Epithelial cell of proximal tubule (primary cell): ENCODE measurements at regions not wholly inside any gene's neighbourhood (a gene's known extent, or its start where the extent isn't known, plus 50 kb on each side); places are given as distances from the start of the nearest gene placed in this dataset.

ENCODE experiments used
- DNase-seq: peaks from one replicate; pipeline ENCODE4 v3.0.0-alpha.2; 2011; ENCODE audit warnings: low read depth
- H3K4me3 ChIP-seq: 2 replicates; pipeline ENCODE4 v1.5.1; 2011; ENCODE audit warnings: low read depth, mild to moderate bottlenecking, low read length
- TF ChIP-seq, protein P1 (sequence below): conservative IDR thresholded peaks from 2 replicates; pipeline ENCODE4 v1.5.1; 2012; ENCODE audit warnings: low read depth, mild to moderate bottlenecking, low read length

- no peak overlapping the region for H3K4me3 ChIP-seq
- TF ChIP-seq, protein P1, sequence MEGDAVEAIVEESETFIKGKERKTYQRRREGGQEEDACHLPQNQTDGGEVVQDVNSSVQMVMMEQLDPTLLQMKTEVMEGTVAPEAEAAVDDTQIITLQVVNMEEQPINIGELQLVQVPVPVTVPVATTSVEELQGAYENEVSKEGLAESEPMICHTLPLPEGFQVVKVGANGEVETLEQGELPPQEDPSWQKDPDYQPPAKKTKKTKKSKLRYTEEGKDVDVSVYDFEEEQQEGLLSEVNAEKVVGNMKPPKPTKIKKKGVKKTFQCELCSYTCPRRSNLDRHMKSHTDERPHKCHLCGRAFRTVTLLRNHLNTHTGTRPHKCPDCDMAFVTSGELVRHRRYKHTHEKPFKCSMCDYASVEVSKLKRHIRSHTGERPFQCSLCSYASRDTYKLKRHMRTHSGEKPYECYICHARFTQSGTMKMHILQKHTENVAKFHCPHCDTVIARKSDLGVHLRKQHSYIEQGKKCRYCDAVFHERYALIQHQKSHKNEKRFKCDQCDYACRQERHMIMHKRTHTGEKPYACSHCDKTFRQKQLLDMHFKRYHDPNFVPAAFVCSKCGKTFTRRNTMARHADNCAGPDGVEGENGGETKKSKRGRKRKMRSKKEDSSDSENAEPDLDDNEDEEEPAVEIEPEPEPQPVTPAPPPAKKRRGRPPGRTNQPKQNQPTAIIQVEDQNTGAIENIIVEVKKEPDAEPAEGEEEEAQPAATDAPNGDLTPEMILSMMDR = no peak
- DNase-seq = no peak
Observed at GRCh38 chr10:62527019-62527827, 153.1 kb downstream of the ZNF365 start.

DNA sequence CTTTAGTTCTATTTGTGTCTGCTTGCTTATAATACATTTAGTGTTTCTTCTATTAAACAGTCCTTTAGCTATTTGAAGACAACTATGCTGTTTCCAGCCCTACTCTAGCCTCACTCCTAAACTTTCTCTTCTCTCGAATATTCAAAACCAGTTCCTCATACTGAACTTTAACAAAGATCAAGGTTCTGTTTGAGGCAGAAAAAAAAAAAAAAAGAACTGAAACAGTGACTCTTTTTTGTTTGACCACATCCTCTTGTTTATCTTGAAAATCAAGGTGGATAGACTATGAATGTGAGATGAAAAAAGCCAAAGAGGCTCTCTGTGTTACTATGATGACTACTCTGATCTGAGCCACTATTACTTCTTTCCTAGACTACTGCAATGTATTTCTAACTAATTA lies 154.3 kb downstream of the ZNF365 start:
- TF ChIP-seq, protein P1 = no peak
- no peak overlapping the region for H3K4me3 ChIP-seq
- no peak for DNase-seq

DNA sequence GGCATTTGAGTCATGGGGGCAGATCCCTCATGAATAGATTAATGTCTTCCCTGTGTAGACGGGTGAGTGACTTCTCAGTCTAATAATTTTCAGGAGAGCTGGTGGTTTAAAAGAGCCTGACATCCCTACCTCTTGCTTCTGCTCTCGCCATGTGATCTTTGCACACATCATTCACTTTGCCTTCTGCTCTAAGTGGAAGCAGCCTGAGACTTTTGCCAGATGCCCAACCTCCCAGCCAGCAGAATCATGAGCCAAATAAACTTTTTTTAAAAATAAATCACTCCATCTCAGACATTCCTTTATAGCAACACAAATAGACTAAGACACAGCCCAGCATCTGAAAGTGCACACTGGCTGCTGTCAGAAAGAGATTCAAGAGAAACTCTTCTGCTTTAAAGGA lies 155.2 kb downstream of the ZNF365 start:
- TF ChIP-seq, protein P1 = no peak
- DNase-seq = no peak
- H3K4me3 ChIP-seq = no peak overlapping the region

- TF ChIP-seq, protein P1 = no peak
- H3K4me3 ChIP-seq = no peak overlapping the region
- no peak for DNase-seq
Observed at GRCh38 chr10:62534031-62534430, 159.9 kb downstream of the ZNF365 start.

GRCh38 chr10:62538606-62539005 lies 164.4 kb downstream of the ZNF365 start:
- no peak for DNase-seq
- TF ChIP-seq, protein P1 = no peak

GRCh38 chr10:62540389-62540788 lies 166.2 kb downstream of the ZNF365 start:
- DNase-seq = no peak
- TF ChIP-seq, protein P1 = no peak
- H3K4me3 ChIP-seq = no peak overlapping the region

More at GRCh38 chr10:62538606-62539005, 164.4 kb downstream of the ZNF365 start:
- H3K4me3 ChIP-seq = no peak overlapping the region

DNA sequence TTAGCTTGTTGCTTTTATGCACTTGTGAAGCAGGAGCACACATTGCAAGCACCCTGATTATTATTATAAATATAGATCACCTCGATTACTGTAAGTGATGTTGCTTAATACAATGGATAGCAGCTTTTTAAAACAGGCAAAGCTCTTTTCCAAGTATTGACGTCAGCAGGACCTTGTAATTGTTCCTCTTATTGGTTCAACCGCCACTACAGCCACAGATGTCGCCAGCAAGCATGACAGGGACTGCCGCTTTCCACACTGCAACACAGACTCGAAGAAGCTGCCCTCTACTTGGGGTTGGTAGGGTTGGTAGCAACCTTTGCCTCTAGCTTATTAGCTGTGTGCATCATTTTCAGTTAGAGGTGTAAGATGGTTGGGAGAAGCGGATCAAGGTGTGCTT lies 167.6 kb downstream of the ZNF365 start:
- no peak for DNase-seq
- TF ChIP-seq, protein P1 = no peak
- H3K4me3 ChIP-seq = no peak overlapping the region
